KBM-7 (cell line): ENCODE measurements at regions not wholly inside any gene's neighbourhood (a gene's known extent, or its start where the extent isn't known, plus 50 kb on each side); places are given as distances from the start of the nearest gene placed in this dataset.

Experiments used
- DNase-seq: peaks from one replicate; pipeline ENCODE4 v3.0.0-alpha.2; 2015
- in situ Hi-C: fragments of 300-500 bp; cut with MboI; formaldehyde crosslinking; loops from 2 replicates; pipeline ENCODE4 v1.14.3; 2020; ENCODE audit warnings: low sequenced_read_pairs, low pct_unique_long_range_greater_than_20kb, mixed read lengths

DNA sequence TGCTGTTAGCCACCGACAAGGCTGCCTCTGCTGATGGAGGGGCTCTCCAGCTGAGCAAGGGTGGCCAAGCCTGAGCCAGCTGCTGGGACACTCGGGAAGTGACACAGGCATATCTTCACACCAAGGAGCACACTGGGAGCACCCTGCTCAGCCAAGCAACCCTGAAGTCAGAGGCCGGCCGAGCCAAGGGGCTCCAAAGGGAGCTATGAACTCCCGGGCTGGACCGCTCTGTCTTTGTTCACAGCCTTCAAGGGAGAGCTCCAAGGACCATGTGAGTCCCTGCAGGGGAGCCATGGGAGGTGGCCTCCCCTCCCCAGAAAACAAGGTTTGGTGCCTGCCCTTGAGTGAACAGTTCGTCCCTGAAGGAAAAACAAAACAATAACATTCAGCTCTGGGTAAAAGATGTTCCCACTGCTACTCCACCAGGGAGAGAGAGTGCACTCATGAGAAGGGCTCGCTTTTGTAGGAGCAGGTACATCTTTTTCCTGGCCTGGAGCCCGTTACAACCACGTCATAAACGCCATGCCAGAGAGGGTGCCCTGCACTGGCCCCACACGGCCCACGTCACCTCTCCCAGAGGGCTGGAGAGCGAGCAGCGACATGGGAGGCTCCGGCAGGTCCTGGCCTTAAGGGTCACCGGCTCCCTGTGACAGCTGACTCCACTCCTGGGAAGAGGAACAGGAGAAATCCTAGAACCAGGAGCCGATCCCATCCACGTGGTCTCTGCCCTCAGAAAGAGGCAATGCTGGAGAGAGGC is 56.3 kb upstream of the SLC25A33 start:
- DNase-seq: no peak

DNA sequence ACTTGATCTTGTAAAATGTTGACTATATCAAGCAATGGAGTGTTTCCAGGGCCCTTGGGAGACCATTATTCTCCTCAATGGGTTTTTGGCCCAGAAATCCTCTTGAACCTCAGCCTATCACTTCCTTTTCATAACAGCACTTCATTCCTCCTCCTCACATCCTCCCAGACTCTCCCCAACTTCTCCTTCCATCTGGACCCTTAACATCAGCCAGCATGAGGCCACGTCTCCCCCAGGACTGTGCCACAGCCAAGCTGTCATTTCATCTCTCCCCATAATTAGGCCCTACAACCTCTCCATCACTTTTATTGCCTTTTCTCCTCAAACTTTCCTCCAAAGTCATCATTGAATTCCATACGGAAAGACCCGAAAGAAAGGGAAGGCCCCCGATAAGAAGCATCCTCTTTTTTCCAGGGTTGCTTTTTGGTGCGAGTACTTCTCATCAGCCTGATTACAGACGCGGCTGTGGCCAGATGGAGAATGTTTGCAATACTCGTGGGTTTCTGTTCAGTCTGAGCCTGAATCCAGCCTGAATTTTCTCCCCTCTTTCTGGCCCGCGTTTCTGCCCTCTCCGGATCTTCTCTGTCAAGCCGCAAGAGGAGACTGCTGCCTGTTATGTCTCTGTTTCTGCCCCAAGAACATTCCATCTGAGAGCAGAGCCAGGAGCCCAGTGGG is 52.7 kb upstream of the SLC25A33 start:
- in situ Hi-C loops: loop anchor here (10.0 kb wide), 1 partner anchor 222 kb away; no protein-coding TSS in a partner anchor
- no peak for DNase-seq

More for the DNA sequence above, 56.3 kb upstream of the SLC25A33 start:
- in situ Hi-C loops: loop anchor here (10.0 kb wide), 1 partner anchor 218 kb away; no protein-coding TSS in a partner anchor
